NCI-H187 (cell line): ENCODE measurements at regions not wholly inside any gene's neighbourhood (a gene's known extent, or its start where the extent isn't known, plus 50 kb on each side); places are given as distances from the start of the nearest gene placed in this dataset.
"Not testable (repeated sequence)": the region's sequence is repeated elsewhere in the genome, so short reads cannot be mapped to it uniquely, and the experiment has no call there.

ENCODE experiments used
- DNase-seq, 2 experiments: peaks; one replicate each; lab custom pipeline; 2025; lab: John Stamatoyannopoulos, UW

GRCh38 chr7:152543799-152544198, 108.0 kb upstream of the KMT2C start:
- DNase-seq = no peak

- no peak for DNase-seq
Observed at GRCh38 chr7:152541892-152542291, 106.1 kb upstream of the KMT2C start.

- DNase-seq = not testable (repeated sequence)
Observed at GRCh38 chr7:152539190-152539495, 103.3 kb upstream of the KMT2C start.

GRCh38 chr7:152538346-152539189, 102.8 kb upstream of the KMT2C start:
- DNase-seq = not testable (repeated sequence)

- no peak for DNase-seq
Observed at GRCh38 chr7:152537639-152538038, 101.8 kb upstream of the KMT2C start.

- DNase-seq = no peak
Observed at GRCh38 chr7:152528612-152529011, 92.8 kb upstream of the KMT2C start.

- DNase-seq = no peak
Observed at GRCh38 chr7:152527610-152528032, 91.8 kb upstream of the KMT2C start.

- DNase-seq = no peak
Observed at GRCh38 chr7:152523916-152524315, 88.1 kb upstream of the KMT2C start.

GRCh38 chr7:152522571-152523067, 86.8 kb upstream of the KMT2C start:
- DNase-seq = no peak

- no peak for DNase-seq
Observed at GRCh38 chr7:152521420-152522337, 85.9 kb upstream of the KMT2C start.

GRCh38 chr7:152520861-152521302, 85.1 kb upstream of the KMT2C start:
- no peak for DNase-seq

GRCh38 chr7:152519290-152519689, 83.5 kb upstream of the KMT2C start:
- no peak for DNase-seq

GRCh38 chr7:152516216-152516615, 80.4 kb upstream of the KMT2C start:
- DNase-seq = no peak

GRCh38 chr7:152515266-152515950, 79.6 kb upstream of the KMT2C start:
- DNase-seq = not testable (repeated sequence)

- no peak for DNase-seq
Observed at GRCh38 chr7:152514771-152515105, 78.9 kb upstream of the KMT2C start.

GRCh38 chr7:152513861-152514770, 78.3 kb upstream of the KMT2C start:
- DNase-seq = no peak

- DNase-seq = no peak
Observed at GRCh38 chr7:152512706-152513105, 76.9 kb upstream of the KMT2C start.

- no peak for DNase-seq
Observed at GRCh38 chr7:152511736-152512135, 75.9 kb upstream of the KMT2C start.

- no peak for DNase-seq
Observed at GRCh38 chr7:152508701-152509100, 72.9 kb upstream of the KMT2C start.

- DNase-seq = no peak
Observed at GRCh38 chr7:152505606-152506005, 69.8 kb upstream of the KMT2C start.

- DNase-seq = no peak
Observed at GRCh38 chr7:152504816-152505215, 69.0 kb upstream of the KMT2C start.
